Right cardiac atrium (tissue), 5 donors: ENCODE measurements at regions not wholly inside any gene's neighbourhood (a gene's known extent, or its start where the extent isn't known, plus 50 kb on each side); places are given as distances from the start of the nearest gene placed in this dataset.
"Not testable (repeated sequence)": the region's sequence is repeated elsewhere in the genome, so short reads cannot be mapped to it uniquely, and the experiment has no call there.

ENCODE experiments used
- ATAC-seq, 2 donors: fragments of 200-7000 bp; cut with Tn5 transposase; one replicate each; pipeline versions ENCODE4 v1.8.0 to v1.9.1; 2020; ENCODE audit warnings: moderate library complexity in 2 of 2, mild to moderate bottlenecking in 1 of 2
- DNase-seq, 3 donors: peaks; one replicate each; pipeline ENCODE4 v3.0.0-alpha.2; 2020
- H3K27ac ChIP-seq: one replicate; pipeline ENCODE4 v1.5.1; 2013; ENCODE audit warnings: mild to moderate bottlenecking, low read length, control low read depth, moderate library complexity
- H3K27me3 ChIP-seq: one replicate; pipeline ENCODE4 v1.6.1; 2013; ENCODE audit not compliant: control insufficient read depth, insufficient read depth
- H3K4me1 ChIP-seq: one replicate; pipeline ENCODE4 v1.6.1; 2013; ENCODE audit warnings: low read length; ENCODE audit not compliant: control insufficient read depth, insufficient read depth
- H3K4me3 ChIP-seq: one replicate; pipeline ENCODE4 v1.5.1; 2013; ENCODE audit warnings: low read length, control low read depth
- H3K9me3 ChIP-seq: one replicate; pipeline ENCODE4 v1.6.1; 2013; ENCODE audit warnings: low read length; ENCODE audit not compliant: control insufficient read depth
- WGBS: extraction: QIAGEN DNeasy Blood & Tissue Kit; methylation state at CpG from one replicate; pipeline ENCODE4 v1.1.7; 2013; 5-methylcytosine and 5-hydroxymethylcytosine counted together
- intact Hi-C, 4 donors: fragments of 100-400 bp; cut with DNase I; formaldehyde crosslinking; loops; one replicate each; pipeline versions ENCODE4 v1.11.0 to v1.14.0; 2022 to 2023
- donor health status: healthy with polysubstance abuse.
- donor health status: DM: no; HTN: yes; CAD: no.
- donor health status: DM: no; HTN: no; CAD: no.
- donor health status: DM: no; HTN: yes; CAD: no; lungs with severe emphysema.
- donor health status: DM: yes; HTN: yes; CAD: no.

GRCh38 chr6:44737341-44737740 lies 349.8 kb downstream of the CDC5L start:
- intact Hi-C loops, result no loop called here
- no peak overlapping the region for H3K4me3 ChIP-seq
- no peaks in the 10 kb centered on the region for H3K27me3 ChIP-seq
- ATAC-seq (no peak), DNase-seq (no peak)
- WGBS, result 94% methylated on average over 9 of the region's 9 CpGs
- H3K4me1 ChIP-seq, result no peaks in the 10 kb centered on the region
- no peak overlapping the region for H3K27ac ChIP-seq
- H3K9me3 ChIP-seq, result no peaks in the 10 kb centered on the region

- H3K4me3 ChIP-seq, result no peak overlapping the region
- no peaks in the 10 kb centered on the region for H3K4me1 ChIP-seq
- ATAC-seq (no peak), DNase-seq (no peak)
- WGBS, result 78% methylated on average over 6 of the region's 6 CpGs
- H3K27ac ChIP-seq, result no peak overlapping the region
- no peaks in the 10 kb centered on the region for H3K27me3 ChIP-seq
- H3K9me3 ChIP-seq, result no peaks in the 10 kb centered on the region
- intact Hi-C loops, result no loop called here
These were observed 350.5 kb downstream of the CDC5L start for GRCh38 chr6:44737829-44738528.

- H3K9me3 ChIP-seq, result no peaks in the 10 kb centered on the region
- WGBS, result 69% methylated on average over 8 of the region's 8 CpGs
- no peak overlapping the region for H3K4me3 ChIP-seq
- ATAC-seq (peak; percentile 22 to 40), DNase-seq (peak in 1 of 3 donors; percentile 33)
- no peak overlapping the region for H3K27ac ChIP-seq
- no peaks in the 10 kb centered on the region for H3K4me1 ChIP-seq
- intact Hi-C loops, result no loop called here
- no peaks in the 10 kb centered on the region for H3K27me3 ChIP-seq
These were observed 351.2 kb downstream of the CDC5L start for GRCh38 chr6:44738601-44739146.

GRCh38 chr6:44739181-44739580 lies 351.7 kb downstream of the CDC5L start:
- Histone ChIP-seq H3K4me1 (no peaks in the 10 kb centered on the region), H3K27ac (no peak overlapping the region), H3K4me3 (no peak overlapping the region), H3K27me3 (no peaks in the 10 kb centered on the region), H3K9me3 (no peaks in the 10 kb centered on the region)
- intact Hi-C loops, result no loop called here
- peak in 1 of 2 donors; percentile 47 for ATAC-seq
- 74% methylated on average over 16 of the region's 16 CpGs for WGBS
- no peak for DNase-seq

- no peak overlapping the region for H3K4me3 ChIP-seq
- ATAC-seq, result no peak
- 82% methylated on average over 8 of the region's 8 CpGs for WGBS
- H3K27me3 ChIP-seq, result no peaks in the 10 kb centered on the region
- no peak overlapping the region for H3K27ac ChIP-seq
- no peaks in the 10 kb centered on the region for H3K9me3 ChIP-seq
- intact Hi-C loops, result no loop called here
- no peaks in the 10 kb centered on the region for H3K4me1 ChIP-seq
- no peak for DNase-seq
These were observed 353.1 kb downstream of the CDC5L start for GRCh38 chr6:44740566-44741120.

- DNase-seq (no peak), ATAC-seq (no peak)
- Histone ChIP-seq H3K27me3 (no peaks in the 10 kb centered on the region), H3K27ac (no peak overlapping the region), H3K4me1 (no peaks in the 10 kb centered on the region), H3K4me3 (no peak overlapping the region), H3K9me3 (no peaks in the 10 kb centered on the region)
- 90% methylated on average over 2 of the region's 2 CpGs for WGBS
- intact Hi-C loops, result no loop called here
These were observed 354.7 kb downstream of the CDC5L start for GRCh38 chr6:44742201-44742600.

- no peaks in the 10 kb centered on the region for H3K27me3 ChIP-seq
- WGBS, result 44% methylated on average over 2 of the region's 2 CpGs
- no peak overlapping the region for H3K27ac ChIP-seq
- intact Hi-C loops, result no loop called here
- ATAC-seq (no peak), DNase-seq (no peak)
- H3K9me3 ChIP-seq, result no peaks in the 10 kb centered on the region
- no peak overlapping the region for H3K4me3 ChIP-seq
- no peaks in the 10 kb centered on the region for H3K4me1 ChIP-seq
These were observed 355.4 kb downstream of the CDC5L start for GRCh38 chr6:44742828-44743372.

GRCh38 chr6:44760116-44760515 lies 372.6 kb downstream of the CDC5L start:
- ATAC-seq, H3K27me3 ChIP-seq, H3K27ac ChIP-seq, H3K9me3 ChIP-seq, H3K4me3 ChIP-seq, DNase-seq, H3K4me1 ChIP-seq, intact Hi-C loops: not testable (repeated sequence)
- WGBS, result 95% methylated on average over 18 of the region's 18 CpGs

GRCh38 chr6:44761046-44761445 lies 373.5 kb downstream of the CDC5L start:
- H3K4me3 ChIP-seq, result no peak overlapping the region
- intact Hi-C loops, result no loop called here
- peaks cover 2% of the 10 kb centered on the region for H3K9me3 ChIP-seq
- H3K4me1 ChIP-seq, result no peaks in the 10 kb centered on the region
- no peak overlapping the region for H3K27ac ChIP-seq
- H3K27me3 ChIP-seq, result no peaks in the 10 kb centered on the region
- ATAC-seq (no peak), DNase-seq (no peak)

- Histone ChIP-seq H3K9me3 (peaks cover 2% of the 10 kb centered on the region), H3K4me3 (no peak overlapping the region), H3K27me3 (no peaks in the 10 kb centered on the region), H3K27ac (no peak overlapping the region), H3K4me1 (no peaks in the 10 kb centered on the region)
- 85% methylated on average over 1 of the region's 1 CpG for WGBS
- DNase-seq, result no peak
- ATAC-seq, result no peak
- intact Hi-C loops, result no loop called here
These were observed 375.0 kb downstream of the CDC5L start for GRCh38 chr6:44762496-44762895.

- peak in 1 of 3 donors; percentile 53 for DNase-seq
- Histone ChIP-seq H3K27ac (no peak overlapping the region), H3K4me1 (no peaks in the 10 kb centered on the region), H3K27me3 (no peaks in the 10 kb centered on the region), H3K4me3 (no peak overlapping the region), H3K9me3 (no peaks in the 10 kb centered on the region)
- no peak for ATAC-seq
- intact Hi-C loops, result no loop called here
- WGBS, result 81% methylated on average over 4 of the region's 4 CpGs
These were observed 384.3 kb downstream of the CDC5L start for GRCh38 chr6:44771647-44772415.
